Liver (tissue), 8 donors: ENCODE measurements at regions not wholly inside any gene's neighbourhood (a gene's known extent, or its start where the extent isn't known, plus 50 kb on each side); places are given as distances from the start of the nearest gene placed in this dataset.

Experiments used
- DNase-seq: peaks from one replicate; pipeline ENCODE4 v3.0.0-alpha.2; 2017; ENCODE audit warnings: low spot score
- H3K27ac ChIP-seq, 2 donors: one replicate each; pipeline ENCODE4 v1.7.0; 2013; ENCODE audit warnings: inconsistent platforms in 2 of 2, low read length in 2 of 2, control low read depth in 1 of 2, low read depth in 1 of 2, mild to moderate bottlenecking in 1 of 2
- H3K27me3 ChIP-seq, 4 donors: one replicate each; pipeline versions ENCODE4 v1.6.1 to v1.7.0; 2013; ENCODE audit warnings: low read length in 3 of 4, inconsistent platforms in 1 of 4, mild to moderate bottlenecking in 1 of 4, moderate library complexity in 1 of 4; ENCODE audit not compliant: control insufficient read depth in 4 of 4, insufficient read depth in 4 of 4
- H3K36me3 ChIP-seq, 4 donors: one replicate each; pipeline versions ENCODE4 v1.6.1 to v1.7.0; 2013; ENCODE audit warnings: low read length in 3 of 4, mild to moderate bottlenecking in 3 of 4, low read depth in 1 of 4, moderate library complexity in 1 of 4; ENCODE audit not compliant: control insufficient read depth in 4 of 4, insufficient read depth in 3 of 4
- H3K4me1 ChIP-seq, 4 donors: one replicate each; pipeline versions ENCODE4 v1.6.1 to v1.7.0; 2013; ENCODE audit warnings: low read length in 3 of 4, mild to moderate bottlenecking in 3 of 4, moderate library complexity in 1 of 4; ENCODE audit not compliant: control insufficient read depth in 4 of 4, insufficient read depth in 4 of 4
- H3K4me3 ChIP-seq, 3 donors: one replicate each; pipeline versions ENCODE4 v1.6.1 to v1.7.0; 2013; ENCODE audit warnings: low read length in 3 of 3, control low read depth in 1 of 3, low read depth in 1 of 3, mild to moderate bottlenecking in 1 of 3
- H3K9ac ChIP-seq, 2 donors: one replicate each; pipeline ENCODE4 v1.7.0; 2013; ENCODE audit warnings: low read length in 2 of 2, mild to moderate bottlenecking in 2 of 2, moderate library complexity in 2 of 2, control low read depth in 1 of 2, low read depth in 1 of 2
- H3K9me3 ChIP-seq, 4 donors: one replicate each; pipeline versions ENCODE4 v1.6.1 to v1.7.0; 2013; ENCODE audit warnings: low read length in 3 of 4; ENCODE audit not compliant: control insufficient read depth in 4 of 4
- EGR1 ChIP-seq, 2 donors: IDR thresholded peaks; 2 replicates each; pipeline ENCODE4 v1.6.1; 2016 to 2018; ENCODE audit warnings: antibody characterized with exemption in 2 of 2, low read depth in 2 of 2
- FOXA1 ChIP-seq: IDR thresholded peaks from 2 replicates; pipeline ENCODE4 v1.6.1; 2016; ENCODE audit warnings: antibody characterized with exemption
- FOXA2 ChIP-seq: IDR thresholded peaks from 2 replicates; pipeline ENCODE4 v1.6.1; 2016; ENCODE audit warnings: antibody characterized with exemption
- HNF4G ChIP-seq: IDR thresholded peaks from 2 replicates; pipeline ENCODE4 v1.6.1; 2016; ENCODE audit warnings: antibody characterized with exemption
- JUND ChIP-seq, 2 donors: IDR thresholded peaks; 2 replicates each; pipeline ENCODE4 v1.6.1; 2016; ENCODE audit warnings: antibody characterized with exemption in 2 of 2
- RAD21 ChIP-seq, 2 donors: IDR thresholded peaks; 2 replicates each; pipeline ENCODE4 v1.6.1; 2016; ENCODE audit warnings: antibody characterized with exemption in 2 of 2, mild to moderate bottlenecking in 2 of 2
- RXRA ChIP-seq, 2 donors: IDR thresholded peaks; 2 replicates each; pipeline ENCODE4 v1.6.1; 2017 to 2018; ENCODE audit warnings: antibody characterized with exemption in 2 of 2, mild to moderate bottlenecking in 1 of 2
- SP1 ChIP-seq: IDR thresholded peaks from 2 replicates; pipeline ENCODE4 v1.6.1; 2018; ENCODE audit warnings: antibody characterized with exemption, mild to moderate bottlenecking
- TAF1 ChIP-seq: conservative IDR thresholded peaks from 2 replicates; pipeline ENCODE4 v1.6.1; 2016; ENCODE audit warnings: antibody characterized with exemption, mild to moderate bottlenecking
- YY1 ChIP-seq: IDR thresholded peaks from 2 replicates; pipeline ENCODE4 v1.6.1; 2016; ENCODE audit warnings: antibody characterized with exemption, mild to moderate bottlenecking
- WGBS: extraction: QIAGEN DNeasy Blood & Tissue Kit; methylation state at CpG from one replicate; pipeline ENCODE4 v1.1.7; 2013; 5-methylcytosine and 5-hydroxymethylcytosine counted together
- TF ChIP-seq, protein P1 (sequence below): fragments of 150-350 bp; IDR thresholded peaks from 2 replicates; pipeline ENCODE4 v1.5.1; 2017; ENCODE audit warnings: improper control_type of control experiment, low read depth, low read length; ENCODE audit not compliant: missing input control
- TF ChIP-seq, protein P2 (sequence below): IDR thresholded peaks from 2 replicates; pipeline ENCODE4 v1.6.1; 2016; ENCODE audit warnings: antibody characterized with exemption
- TF ChIP-seq, protein P3 (sequence below): IDR thresholded peaks from 2 replicates; pipeline ENCODE4 v1.6.1; 2016; ENCODE audit warnings: antibody characterized with exemption, mild to moderate bottlenecking
- TF ChIP-seq, protein P4 (sequence below): IDR thresholded peaks from 2 replicates; pipeline ENCODE4 v1.6.1; 2016; ENCODE audit warnings: antibody characterized with exemption
- donor health status: healthy.
- donor health status: healthy.
- donor health status: healthy.
- donor health status: healthy.
- donor health status: healthy.

DNA sequence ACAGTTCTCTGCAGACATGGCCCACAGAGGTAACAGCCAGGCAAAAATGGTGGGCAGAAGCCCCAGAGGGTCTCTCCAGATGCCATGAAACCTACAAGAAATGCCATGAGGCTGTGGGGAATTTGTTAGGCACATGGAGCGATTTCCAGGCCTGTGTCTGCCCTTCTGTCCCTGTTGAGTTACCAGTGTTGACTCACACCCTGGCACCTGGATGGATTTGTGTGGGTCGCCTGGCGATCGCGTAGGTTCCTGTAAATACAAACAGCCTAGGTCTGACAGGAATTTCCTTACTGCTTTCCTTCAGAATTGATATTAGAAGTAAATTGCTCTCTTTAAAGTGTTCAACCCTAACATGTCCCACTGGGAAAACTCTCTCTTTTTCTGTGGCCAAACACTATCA, 164.9 kb upstream of the EEPD1 start (continued):
- TF ChIP-seq, protein P1, sequence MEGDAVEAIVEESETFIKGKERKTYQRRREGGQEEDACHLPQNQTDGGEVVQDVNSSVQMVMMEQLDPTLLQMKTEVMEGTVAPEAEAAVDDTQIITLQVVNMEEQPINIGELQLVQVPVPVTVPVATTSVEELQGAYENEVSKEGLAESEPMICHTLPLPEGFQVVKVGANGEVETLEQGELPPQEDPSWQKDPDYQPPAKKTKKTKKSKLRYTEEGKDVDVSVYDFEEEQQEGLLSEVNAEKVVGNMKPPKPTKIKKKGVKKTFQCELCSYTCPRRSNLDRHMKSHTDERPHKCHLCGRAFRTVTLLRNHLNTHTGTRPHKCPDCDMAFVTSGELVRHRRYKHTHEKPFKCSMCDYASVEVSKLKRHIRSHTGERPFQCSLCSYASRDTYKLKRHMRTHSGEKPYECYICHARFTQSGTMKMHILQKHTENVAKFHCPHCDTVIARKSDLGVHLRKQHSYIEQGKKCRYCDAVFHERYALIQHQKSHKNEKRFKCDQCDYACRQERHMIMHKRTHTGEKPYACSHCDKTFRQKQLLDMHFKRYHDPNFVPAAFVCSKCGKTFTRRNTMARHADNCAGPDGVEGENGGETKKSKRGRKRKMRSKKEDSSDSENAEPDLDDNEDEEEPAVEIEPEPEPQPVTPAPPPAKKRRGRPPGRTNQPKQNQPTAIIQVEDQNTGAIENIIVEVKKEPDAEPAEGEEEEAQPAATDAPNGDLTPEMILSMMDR, result no peak

DNA sequence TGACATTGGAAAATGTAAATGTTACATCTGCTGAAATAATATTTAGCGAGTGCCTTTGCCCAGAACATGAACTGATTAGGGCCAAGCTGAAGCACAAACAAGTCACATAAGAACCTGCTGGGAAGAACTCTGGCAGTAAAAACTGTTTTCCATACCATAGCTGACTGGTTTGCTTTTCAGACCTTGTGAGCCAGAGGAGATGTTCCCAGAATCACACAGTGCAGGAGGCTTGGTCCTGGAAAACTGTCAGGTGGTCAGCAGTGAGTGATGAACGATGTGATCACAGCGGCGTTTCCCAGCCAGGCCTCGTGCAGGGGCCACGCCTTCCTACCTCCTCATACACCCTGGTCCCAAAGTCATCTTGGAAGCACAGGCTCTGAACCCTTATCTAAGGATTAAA, 164.2 kb upstream of the EEPD1 start:
- Histone ChIP-seq H3K4me1 (peaks cover 0 to 2% (median under 1%) of the 10 kb centered on the region in 4 donors), H3K27me3 (no peaks in the 10 kb centered on the region), H3K36me3 (no peaks in the 10 kb centered on the region), H3K9me3 (no peaks in the 10 kb centered on the region), H3K9ac (no peak overlapping the region), H3K4me3 (no peak overlapping the region), H3K27ac (no peak overlapping the region)
- TF ChIP-seq, protein P1, result no peak
- TF ChIP-seq SP1 (no peak), JUND (IDR thresholded peaks at IDR 0.05) (no peak), YY1 (no peak), HNF4G (no peak), RAD21 (IDR thresholded peaks at IDR 0.05) (no peak), TAF1 (no peak)
- TF ChIP-seq, protein P2, sequence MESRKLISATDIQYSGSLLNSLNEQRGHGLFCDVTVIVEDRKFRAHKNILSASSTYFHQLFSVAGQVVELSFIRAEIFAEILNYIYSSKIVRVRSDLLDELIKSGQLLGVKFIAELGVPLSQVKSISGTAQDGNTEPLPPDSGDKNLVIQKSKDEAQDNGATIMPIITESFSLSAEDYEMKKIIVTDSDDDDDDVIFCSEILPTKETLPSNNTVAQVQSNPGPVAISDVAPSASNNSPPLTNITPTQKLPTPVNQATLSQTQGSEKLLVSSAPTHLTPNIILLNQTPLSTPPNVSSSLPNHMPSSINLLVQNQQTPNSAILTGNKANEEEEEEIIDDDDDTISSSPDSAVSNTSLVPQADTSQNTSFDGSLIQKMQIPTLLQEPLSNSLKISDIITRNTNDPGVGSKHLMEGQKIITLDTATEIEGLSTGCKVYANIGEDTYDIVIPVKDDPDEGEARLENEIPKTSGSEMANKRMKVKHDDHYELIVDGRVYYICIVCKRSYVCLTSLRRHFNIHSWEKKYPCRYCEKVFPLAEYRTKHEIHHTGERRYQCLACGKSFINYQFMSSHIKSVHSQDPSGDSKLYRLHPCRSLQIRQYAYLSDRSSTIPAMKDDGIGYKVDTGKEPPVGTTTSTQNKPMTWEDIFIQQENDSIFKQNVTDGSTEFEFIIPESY, result no peak
- TF ChIP-seq, protein P3, sequence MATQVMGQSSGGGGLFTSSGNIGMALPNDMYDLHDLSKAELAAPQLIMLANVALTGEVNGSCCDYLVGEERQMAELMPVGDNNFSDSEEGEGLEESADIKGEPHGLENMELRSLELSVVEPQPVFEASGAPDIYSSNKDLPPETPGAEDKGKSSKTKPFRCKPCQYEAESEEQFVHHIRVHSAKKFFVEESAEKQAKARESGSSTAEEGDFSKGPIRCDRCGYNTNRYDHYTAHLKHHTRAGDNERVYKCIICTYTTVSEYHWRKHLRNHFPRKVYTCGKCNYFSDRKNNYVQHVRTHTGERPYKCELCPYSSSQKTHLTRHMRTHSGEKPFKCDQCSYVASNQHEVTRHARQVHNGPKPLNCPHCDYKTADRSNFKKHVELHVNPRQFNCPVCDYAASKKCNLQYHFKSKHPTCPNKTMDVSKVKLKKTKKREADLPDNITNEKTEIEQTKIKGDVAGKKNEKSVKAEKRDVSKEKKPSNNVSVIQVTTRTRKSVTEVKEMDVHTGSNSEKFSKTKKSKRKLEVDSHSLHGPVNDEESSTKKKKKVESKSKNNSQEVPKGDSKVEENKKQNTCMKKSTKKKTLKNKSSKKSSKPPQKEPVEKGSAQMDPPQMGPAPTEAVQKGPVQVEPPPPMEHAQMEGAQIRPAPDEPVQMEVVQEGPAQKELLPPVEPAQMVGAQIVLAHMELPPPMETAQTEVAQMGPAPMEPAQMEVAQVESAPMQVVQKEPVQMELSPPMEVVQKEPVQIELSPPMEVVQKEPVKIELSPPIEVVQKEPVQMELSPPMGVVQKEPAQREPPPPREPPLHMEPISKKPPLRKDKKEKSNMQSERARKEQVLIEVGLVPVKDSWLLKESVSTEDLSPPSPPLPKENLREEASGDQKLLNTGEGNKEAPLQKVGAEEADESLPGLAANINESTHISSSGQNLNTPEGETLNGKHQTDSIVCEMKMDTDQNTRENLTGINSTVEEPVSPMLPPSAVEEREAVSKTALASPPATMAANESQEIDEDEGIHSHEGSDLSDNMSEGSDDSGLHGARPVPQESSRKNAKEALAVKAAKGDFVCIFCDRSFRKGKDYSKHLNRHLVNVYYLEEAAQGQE, result no peak
- WGBS, result 85% methylated on average over 6 of the region's 6 CpGs
- DNase-seq, result no peak

DNA sequence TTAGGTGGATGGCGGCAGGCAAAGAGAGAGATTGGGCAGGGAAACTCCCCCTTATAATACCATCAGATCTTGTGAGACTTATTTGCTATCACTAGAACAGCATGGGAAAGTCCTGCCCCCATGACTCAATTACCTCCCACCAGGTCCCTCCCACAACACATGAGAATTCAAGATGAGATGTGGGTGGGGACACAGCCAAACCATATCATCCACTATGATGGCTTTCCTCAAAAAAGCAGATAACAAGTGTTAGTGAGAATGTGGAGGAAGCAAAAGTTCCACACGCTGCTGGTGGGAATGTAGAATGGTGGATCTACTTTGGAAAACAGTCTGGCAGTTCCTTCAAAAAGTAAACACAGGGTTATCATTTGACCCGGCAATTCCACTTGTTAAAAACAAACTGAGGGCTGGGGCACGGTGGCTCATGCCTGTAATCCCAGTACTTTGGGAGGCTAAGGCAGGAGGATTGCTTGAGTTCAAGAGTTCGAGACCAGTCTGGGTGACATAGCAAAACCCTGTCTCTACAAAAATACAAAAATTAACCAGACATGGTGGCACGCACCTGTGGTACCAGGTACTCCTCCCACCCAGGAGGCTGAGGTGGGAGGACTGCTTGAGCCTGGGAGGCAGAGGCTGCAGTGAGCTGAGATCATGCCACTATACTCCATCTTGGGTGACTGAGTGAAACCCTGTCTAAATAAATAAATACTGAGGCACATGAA, 161.4 kb upstream of the EEPD1 start:
- Histone ChIP-seq H3K27ac (no peak overlapping the region), H3K4me1 (peaks cover 0 to 4% (median 1%) of the 10 kb centered on the region in 4 donors), H3K9me3 (no peaks in the 10 kb centered on the region), H3K36me3 (no peaks in the 10 kb centered on the region), H3K9ac (no peak overlapping the region), H3K4me3 (no peak overlapping the region), H3K27me3 (no peaks in the 10 kb centered on the region)
- DNase-seq, result no peak
- WGBS, result 57% methylated on average over 6 of the region's 6 CpGs
- TF ChIP-seq RXRA (IDR thresholded peaks at IDR 0.05) (no peak), SP1 (no peak), YY1 (no peak), HNF4G (no peak), EGR1 (IDR thresholded peaks at IDR 0.05; ENCODE audit: low read depth in 2 of 2) (no peak), FOXA2 (no peak), FOXA1 (no peak)
- TF ChIP-seq, protein P4, sequence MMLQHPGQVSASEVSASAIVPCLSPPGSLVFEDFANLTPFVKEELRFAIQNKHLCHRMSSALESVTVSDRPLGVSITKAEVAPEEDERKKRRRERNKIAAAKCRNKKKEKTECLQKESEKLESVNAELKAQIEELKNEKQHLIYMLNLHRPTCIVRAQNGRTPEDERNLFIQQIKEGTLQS, result no peak
- TF ChIP-seq, protein P1, result no peak
- TF ChIP-seq, protein P2, result no peak
